T-helper 1 cell treated with Interleukin-12 subunit alpha and Interleukin-12 subunit beta and Interleukin-4 antibody, amounts not matched to agents 30 ng/mL and 1 ng/mL, for 36 hours (primary cell): ENCODE measurements at regions not wholly inside any gene's neighbourhood (a gene's known extent, or its start where the extent isn't known, plus 50 kb on each side); places are given as distances from the start of the nearest gene placed in this dataset.
"Not testable (repeated sequence)": the region's sequence is repeated elsewhere in the genome, so short reads cannot be mapped to it uniquely, and the experiment has no call there.

Experiments
- intact Hi-C: fragments of 100-400 bp; cut with micrococcal nuclease; formaldehyde crosslinking; loops from one replicate; pipeline ENCODE4 v1.15.1; 2024

GRCh38 chr10:34015700-34016099 lies 681.2 kb upstream of the NRP1 start:
- intact Hi-C loops = no loop called here

DNA sequence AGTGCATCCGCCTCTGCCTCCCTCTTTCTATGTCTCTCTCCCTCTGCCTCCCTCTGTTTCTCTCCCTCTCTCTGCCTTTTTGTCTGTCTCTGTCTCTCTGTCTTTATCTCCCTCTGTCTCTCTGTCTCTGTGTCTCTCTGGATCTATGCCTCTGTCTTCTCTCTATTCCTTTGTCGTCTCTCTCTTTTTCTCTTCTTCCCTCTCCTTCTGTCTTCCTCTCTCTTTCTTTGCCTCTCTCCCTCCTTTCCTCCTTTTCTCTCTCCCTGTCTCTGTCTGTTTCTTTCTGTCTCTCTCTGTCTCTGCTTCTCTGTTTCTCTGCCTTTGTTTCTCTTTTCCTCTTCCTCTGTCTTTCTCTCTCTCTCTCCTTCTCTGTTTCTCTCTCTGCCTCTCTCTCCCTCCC lies 678.8 kb upstream of the NRP1 start:
- intact Hi-C loops = no loop called here

DNA sequence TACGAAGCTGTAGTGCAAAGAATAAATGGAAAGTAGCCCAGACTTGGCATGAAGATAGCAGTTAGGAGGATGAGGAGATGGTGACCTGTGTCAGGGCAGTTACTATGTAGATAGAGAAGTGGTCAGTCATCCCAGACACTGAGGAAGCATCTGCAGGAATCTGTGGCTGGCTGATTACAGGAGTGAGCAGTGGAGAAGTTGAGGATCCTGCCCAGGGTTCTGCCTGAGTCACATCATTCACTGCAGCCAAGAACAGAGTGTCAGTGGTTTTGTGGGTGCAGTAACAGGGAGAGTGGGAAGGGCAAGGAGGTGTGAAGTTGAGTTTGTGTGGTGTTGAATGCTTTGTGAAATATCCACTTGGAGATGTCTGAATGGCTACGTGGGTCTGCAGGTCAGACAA lies 676.4 kb upstream of the NRP1 start:
- intact Hi-C loops = no loop called here

GRCh38 chr10:34010228-34010627 lies 675.8 kb upstream of the NRP1 start:
- intact Hi-C loops = not testable (repeated sequence)

DNA sequence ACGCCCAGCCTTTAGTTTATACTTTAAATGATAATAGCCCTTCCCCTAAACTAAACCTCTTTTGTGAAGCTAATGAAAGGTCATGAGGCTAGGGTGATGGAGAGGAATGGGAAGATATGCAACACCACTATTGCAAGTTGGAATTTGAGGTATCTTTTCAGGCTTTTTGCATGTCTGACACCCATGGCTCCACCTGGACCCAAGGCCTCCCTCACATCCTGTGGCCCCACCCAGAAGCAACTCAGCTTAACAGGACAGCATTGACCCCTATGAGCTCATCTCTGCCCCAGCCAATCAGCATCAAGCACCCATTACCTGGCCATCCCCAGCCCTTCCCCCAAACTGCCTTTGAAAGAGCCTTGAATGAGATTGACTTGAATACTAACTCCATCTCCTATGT lies 674.2 kb upstream of the NRP1 start:
- intact Hi-C loops = no loop called here

GRCh38 chr10:34006471-34006870 lies 672.0 kb upstream of the NRP1 start:
- intact Hi-C loops = no loop called here

DNA sequence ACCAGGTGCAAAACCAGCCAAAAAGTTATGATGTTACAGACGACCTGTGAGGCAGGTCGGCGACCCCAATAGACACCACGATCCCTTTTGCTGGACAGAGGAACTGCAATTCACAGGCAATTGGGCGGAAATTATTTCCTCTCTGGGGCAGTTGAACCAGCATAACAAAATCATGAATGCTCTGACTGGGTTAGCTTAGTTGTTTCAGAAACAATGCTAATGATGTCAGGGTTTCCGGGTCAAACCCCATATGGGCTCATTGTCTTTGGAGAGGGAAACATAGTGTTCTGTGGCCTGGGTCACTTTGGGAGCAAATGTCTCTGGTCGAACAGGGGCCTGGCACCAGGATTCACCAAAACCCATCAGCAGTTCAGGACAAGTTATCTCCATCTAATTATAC lies 669.1 kb upstream of the NRP1 start:
- intact Hi-C loops = no loop called here

DNA sequence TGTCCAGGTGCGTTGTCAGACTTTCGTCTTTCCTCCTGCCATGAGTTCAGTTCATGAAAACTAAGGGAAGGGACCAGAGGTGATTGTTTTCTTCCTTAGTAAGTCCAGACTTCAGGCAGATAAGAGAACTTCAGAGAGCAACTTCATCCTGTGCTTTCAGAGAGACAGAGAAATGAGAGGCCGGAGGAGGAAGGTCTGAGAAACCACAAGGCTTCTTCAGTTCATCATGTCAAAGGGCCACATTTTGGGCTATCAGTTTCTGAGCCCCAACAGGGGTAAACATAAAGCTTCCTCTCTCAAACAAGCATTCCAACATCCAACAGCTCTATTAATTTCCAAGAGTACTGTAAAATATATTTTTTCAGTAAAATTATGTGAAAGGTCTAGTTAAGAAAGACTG lies 668.4 kb upstream of the NRP1 start:
- intact Hi-C loops = no loop called here

GRCh38 chr10:34001831-34002230 lies 667.4 kb upstream of the NRP1 start:
- intact Hi-C loops = no loop called here

GRCh38 chr10:34001087-34001580 lies 666.7 kb upstream of the NRP1 start:
- intact Hi-C loops = no loop called here

DNA sequence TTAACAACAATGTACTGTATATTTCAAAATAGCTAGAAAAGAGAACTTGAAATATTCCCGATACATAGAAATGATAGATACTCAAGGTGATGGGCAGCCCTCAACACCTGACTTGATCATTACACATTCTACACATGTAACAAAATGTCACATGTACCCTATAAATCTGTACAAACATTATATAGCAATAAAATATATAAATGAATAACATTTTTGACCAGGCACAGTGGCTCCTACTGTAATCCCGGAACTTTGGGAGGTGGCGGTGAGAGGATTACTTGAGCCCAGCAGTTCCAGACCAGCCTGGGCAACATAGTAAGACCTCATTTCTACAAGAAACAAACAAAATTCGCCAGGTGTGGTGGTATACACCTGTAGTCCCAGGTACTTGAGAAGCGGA lies 659.5 kb upstream of the NRP1 start:
- intact Hi-C loops = no loop called here

- intact Hi-C loops = no loop called here
Observed at GRCh38 chr10:33991924-33992323, 657.5 kb upstream of the NRP1 start.

- intact Hi-C loops = no loop called here
Observed at GRCh38 chr10:33986515-33986914, 652.0 kb upstream of the NRP1 start.

DNA sequence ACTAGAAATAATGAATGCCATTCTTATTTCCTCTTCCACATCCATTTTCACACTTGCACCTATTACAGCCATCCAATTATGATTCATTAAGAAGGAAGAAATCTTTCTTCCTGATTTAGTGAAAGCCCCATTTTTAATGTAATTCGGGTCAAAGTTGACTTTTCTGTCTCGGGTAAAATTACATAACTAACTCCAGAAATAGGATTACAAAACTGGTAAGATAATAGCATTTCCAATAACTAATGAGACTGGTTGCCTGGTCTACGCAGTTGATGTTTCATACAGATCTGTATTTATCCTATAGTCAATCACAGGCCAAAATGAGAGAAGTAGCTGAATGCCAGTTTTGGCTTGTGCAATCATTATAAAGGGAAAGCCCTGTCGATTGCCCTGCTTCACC lies 651.5 kb upstream of the NRP1 start:
- intact Hi-C loops = no loop called here

GRCh38 chr10:33982995-33983394 lies 648.5 kb upstream of the NRP1 start:
- intact Hi-C loops = no loop called here

DNA sequence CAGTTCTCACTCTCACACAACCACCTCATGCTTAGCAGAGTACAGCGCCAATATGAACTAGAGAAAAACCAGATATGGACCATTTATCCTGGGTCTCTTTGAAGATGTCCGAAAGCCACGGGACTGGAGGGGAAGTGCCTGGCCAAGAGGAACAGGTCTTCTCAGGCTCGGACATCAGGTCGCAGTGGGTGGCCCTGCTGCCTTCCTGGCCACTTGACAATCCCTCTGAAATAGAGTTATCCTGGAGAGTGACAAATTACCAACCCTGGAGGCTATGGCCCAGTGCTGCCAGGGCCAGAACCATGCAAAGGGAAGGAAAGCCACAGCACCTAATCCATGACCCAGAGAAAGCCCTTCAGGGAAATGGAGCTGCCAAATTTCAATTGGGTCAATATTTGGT lies 646.8 kb upstream of the NRP1 start:
- intact Hi-C loops = no loop called here

GRCh38 chr10:33979195-33979594 lies 644.7 kb upstream of the NRP1 start:
- intact Hi-C loops = no loop called here

GRCh38 chr10:33975481-33975880 lies 641.0 kb upstream of the NRP1 start:
- intact Hi-C loops = no loop called here

DNA sequence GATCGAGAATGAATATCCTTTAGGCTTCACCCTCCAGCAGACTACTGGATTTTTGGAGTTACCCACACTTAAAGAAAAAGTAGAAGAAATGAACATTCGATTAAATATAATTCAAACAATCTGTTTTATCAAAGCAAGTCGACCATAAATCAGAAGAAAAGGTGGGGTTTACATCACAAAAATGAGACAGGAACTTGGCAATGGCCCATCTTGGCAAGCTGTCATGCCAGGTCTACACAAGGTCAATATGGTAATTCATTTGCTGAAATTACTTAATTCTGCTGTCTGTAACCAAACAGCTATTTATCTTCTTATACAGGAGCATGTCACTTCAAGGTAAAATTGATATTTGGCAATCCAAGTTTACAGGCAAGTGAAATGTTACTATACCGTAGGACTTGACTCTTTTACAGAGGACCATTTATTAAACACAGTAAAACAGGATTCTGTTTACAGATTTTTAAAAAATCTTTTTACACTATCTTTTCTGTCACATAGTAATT lies 640.6 kb upstream of the NRP1 start:
- intact Hi-C loops = no loop called here

DNA sequence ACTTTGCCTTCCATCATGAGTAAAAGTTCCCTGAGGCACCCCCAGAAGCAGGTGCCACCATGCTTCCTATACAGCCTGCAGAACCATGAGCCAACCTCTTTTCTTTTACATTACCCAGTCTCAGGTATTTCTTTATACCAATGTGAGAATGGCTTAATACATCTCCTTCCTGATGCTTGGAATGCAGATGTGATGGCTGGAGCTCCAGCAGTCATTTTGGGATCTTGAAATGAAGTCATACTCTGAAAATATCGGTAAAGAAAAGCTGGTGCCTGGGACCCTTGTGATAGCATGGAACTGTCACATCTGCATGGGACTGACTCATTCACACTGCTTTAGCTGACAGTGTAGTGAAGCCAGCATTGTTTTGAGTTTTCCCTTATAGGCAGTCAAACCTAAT lies 634.5 kb upstream of the NRP1 start:
- intact Hi-C loops = no loop called here

GRCh38 chr10:33967606-33968120 lies 633.2 kb upstream of the NRP1 start:
- intact Hi-C loops = no loop called here

- intact Hi-C loops = no loop called here
Observed at GRCh38 chr10:33966946-33967345, 632.5 kb upstream of the NRP1 start.

DNA sequence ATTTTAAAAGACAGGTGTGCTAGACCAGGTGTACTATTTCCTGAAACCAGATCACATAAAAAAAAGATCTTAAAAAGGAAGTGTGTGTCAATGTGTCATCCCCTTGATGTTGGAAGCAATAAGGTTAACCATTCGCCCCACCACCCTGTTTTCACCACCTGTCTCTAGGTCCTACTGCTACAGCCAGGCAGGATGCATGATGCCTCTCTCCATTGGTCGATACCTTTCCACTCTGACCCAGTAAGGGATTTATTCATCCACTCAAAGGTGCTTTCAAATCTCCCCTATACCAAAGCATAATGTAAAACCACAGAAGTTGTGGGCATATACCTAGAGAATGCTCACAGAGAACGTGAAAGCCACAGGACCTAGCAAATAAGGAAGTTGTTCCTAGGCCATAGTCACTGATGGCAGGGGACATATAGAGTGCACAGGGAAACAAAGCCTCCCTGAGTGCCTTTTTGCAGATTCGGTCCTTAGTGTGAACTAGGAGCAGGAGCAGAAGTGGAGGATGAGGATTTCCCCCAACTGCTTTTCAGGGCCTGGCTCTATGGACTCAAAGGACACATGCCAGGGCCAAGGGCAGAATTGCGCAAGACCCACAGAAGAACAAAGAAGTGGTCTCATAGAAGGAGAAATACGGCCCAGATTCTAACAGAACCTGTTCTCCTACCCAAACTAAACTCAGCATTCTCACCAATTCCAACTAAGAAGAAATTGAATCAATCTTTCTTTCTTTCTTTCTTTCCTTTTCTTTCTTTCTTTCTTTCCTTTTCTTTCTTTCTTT lies 631.5 kb upstream of the NRP1 start:
- intact Hi-C loops = no loop called here
